Stimulated activated CD8-positive, alpha-beta memory T cell treated with anti-CD3 and anti-CD28 coated beads, Interleukin-4, amount 100 ng/mL, for 1 hour (primary cell): ENCODE measurements at regions not wholly inside any gene's neighbourhood (a gene's known extent, or its start where the extent isn't known, plus 50 kb on each side); places are given as distances from the start of the nearest gene placed in this dataset.

ENCODE experiments used
- DNase-seq, 2 donors: peaks; one replicate each; pipeline ENCODE4 v3.0.0-alpha.2; 2020; ENCODE audit warnings: low read depth in 2 of 2, low spot score in 1 of 2

GRCh38 chr9:109830545-109830944 is 50.5 kb downstream of the PALM2AKAP2 start:
- no peak for DNase-seq

DNA sequence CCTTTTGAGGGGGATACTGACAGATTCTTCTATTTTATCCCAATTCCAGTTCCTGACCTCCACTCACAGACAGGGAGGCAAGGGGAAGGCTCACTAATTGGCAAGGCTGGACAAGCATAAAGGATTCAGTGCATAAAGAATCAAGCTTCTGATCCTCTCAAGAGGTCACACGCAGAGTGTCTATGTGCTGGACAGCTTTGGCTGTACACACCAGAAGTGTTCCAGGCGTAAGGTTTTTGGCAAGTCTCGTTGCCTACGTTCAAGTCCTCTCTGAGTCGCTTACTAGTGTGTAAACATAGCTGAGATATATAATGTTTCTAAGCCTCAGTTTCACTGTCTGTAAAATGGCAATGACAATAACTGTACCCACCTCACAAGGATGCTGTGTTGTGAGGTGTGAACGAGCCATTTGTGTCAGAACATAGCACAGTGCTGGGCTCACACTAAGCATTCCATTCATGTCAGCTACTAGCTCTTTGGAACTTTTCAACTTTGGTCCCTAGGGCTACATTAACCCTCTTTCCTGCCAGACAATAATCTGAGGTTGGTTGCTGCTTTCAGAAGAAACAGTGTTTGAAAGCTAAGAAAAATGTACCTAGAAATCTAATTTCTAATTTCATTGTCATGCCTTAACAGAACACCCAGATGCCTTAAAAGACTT is 52.1 kb downstream of the PALM2AKAP2 start:
- DNase-seq = no peak

- DNase-seq = no peak
These were observed 54.9 kb downstream of the PALM2AKAP2 start for GRCh38 chr9:109834855-109835254.

- DNase-seq = no peak
These were observed 63.6 kb downstream of the PALM2AKAP2 start for GRCh38 chr9:109843641-109844040.

DNA sequence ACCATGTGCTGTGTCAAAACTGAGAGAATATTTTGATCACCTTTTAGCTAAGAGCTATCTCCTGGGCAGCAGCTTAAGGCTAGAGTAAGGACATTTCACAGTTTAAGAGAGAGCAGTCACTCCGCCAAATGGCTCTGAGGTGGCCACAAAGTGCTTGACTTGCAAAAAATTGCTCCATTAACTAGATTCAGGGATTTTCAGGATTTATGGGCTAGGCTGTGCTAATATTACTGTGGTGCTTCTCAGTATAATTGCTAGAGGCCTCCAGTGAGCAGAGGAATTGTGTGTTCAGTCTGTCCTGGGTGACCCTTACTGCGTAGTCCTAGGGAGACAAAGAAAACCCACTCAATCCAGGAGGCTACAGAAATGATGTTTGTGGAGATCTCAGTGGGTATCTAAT is 65.2 kb downstream of the PALM2AKAP2 start:
- no peak for DNase-seq

DNA sequence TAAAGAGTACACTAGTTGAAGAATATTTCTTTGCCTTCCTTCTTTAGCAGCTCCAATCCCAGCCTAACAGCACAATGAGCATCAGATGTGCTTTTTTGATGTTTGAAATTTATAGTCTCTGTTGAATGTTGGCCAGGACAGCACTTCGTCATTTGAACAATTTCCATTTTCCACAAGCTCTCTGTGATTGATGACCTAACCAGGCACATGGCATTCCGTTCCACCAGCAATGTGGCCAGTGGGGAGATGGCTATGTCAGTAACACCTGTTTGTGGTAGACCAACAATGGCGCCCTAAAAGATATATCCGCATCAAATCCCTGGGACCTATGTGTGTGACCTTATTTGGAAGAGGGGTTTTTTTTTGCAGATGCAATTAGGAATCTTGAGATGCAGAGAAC is 66.8 kb downstream of the PALM2AKAP2 start:
- no peak for DNase-seq

DNA sequence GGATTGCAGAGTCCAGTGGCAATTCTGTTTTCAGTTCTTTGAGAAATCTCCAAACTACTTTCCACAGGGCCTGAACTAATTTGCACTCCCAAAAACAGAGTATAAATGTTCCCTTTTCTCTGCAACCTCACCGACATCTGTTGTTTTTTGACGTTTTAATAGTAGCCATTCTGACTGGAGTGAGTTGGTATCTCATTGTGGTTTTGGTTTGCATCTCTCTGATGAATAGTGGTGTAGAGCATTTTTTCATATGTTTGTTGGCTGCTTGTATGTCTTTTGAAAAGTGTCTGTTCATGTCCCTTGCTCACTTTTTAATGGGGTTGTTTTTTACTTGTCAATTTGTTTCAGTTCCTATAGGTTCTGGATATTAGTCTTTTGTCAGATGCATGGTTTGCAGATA is 72.6 kb downstream of the PALM2AKAP2 start:
- no peak for DNase-seq

DNA sequence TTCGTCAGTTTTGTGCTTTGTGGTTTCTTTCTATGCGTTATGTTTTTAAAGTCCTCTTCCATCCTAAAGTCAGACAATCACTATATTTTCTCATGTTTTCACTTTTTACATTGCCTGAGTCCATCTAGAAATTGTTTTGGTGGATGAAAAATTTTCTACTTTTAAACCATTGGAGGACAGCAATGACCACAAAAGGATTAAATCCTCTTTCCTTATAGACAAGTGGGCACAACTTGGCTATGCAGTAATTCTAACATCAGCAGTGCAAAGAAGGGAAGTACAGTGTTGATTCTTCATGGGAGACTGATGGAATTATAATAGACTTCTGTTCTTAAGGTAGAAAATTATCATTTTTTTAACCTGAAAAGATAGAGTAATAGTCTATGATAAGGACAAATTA is 75.5 kb downstream of the PALM2AKAP2 start:
- no peak for DNase-seq

DNA sequence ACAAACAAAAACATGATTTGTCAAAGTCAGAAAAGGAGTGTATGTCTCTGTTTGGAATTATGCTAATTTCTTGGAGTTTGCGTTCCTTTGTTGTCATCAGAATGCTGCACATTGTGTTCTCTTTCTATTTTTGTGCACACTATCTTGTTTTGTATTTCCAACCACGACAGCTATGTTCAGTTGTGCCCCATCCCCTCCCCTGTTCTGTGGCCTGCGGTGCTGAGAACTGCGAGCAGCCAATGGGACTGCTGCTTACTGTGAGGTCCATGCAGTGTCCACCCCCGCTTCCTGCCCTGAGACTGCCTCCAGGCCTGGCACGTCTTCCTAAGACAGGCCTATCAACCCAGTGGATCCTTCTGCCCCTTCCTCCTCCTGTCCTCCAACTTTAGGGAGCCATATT is 76.8 kb downstream of the PALM2AKAP2 start:
- no peak for DNase-seq

GRCh38 chr9:109857336-109857735 is 77.3 kb downstream of the PALM2AKAP2 start:
- DNase-seq = no peak

GRCh38 chr9:109859447-109859846 is 79.4 kb downstream of the PALM2AKAP2 start:
- DNase-seq = no peak

DNA sequence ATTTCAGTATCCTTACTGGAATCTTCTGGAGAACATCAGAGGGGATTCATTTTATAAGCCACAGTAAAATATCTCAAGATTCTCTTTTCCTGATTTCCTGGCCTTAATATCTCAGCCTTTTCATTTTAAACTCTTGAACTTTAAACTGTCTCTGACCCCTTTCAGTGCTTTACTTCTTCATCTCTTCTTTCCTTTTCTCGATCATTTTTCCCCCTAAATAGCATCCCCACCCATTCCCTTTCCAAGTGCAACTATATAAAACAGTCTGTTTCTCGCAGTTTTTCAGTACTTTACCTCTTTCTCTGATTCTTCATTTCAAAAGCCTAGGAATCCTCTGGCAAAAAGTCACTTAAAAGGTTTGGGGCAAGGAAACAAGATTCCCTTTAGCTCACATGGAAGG is 80.5 kb downstream of the PALM2AKAP2 start:
- no peak for DNase-seq

DNA sequence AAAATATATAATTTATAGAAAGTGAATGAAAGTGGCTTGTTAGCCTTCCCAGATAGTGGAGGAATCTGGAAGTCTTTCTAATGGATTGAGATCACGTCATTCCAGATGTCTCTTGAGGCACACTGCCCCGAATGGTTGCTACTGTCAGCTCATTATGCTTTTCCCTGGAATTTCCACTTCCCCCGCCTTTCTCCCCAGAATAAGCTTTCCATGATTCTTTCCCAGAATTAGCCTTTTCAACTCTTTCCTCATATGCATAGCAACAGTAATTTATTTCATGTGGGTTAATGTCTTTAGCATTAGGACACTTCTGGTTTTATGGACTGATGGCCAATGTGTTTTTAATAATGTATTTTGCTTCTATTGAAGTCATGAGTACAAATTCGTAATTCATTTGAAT is 81.5 kb downstream of the PALM2AKAP2 start:
- DNase-seq = no peak

GRCh38 chr9:109861918-109862317 is 81.9 kb downstream of the PALM2AKAP2 start:
- no peak for DNase-seq

- no peak for DNase-seq
These were observed 82.5 kb downstream of the PALM2AKAP2 start for GRCh38 chr9:109862452-109862851.

DNA sequence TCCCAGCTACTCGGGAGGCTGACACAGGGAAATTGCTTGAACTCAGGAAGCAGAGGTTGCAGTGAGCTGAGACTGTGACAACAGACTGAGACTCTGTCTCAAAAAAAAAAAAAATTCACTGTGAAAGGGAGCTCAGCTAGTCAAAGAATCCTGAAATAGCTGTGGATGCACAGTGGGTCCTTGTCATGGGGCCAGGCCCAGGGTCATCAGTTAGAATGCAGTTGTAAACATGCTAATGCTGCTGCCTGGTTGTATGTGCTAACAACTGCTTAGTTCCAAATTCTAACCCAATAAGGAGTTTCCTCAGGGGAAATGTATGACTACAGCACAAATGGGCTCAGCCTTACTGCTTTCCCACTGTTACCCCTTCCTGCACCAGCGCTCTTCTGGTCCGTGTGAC is 84.0 kb downstream of the PALM2AKAP2 start:
- DNase-seq = no peak

GRCh38 chr9:109865521-109865920 is 85.5 kb downstream of the PALM2AKAP2 start:
- DNase-seq = no peak

DNA sequence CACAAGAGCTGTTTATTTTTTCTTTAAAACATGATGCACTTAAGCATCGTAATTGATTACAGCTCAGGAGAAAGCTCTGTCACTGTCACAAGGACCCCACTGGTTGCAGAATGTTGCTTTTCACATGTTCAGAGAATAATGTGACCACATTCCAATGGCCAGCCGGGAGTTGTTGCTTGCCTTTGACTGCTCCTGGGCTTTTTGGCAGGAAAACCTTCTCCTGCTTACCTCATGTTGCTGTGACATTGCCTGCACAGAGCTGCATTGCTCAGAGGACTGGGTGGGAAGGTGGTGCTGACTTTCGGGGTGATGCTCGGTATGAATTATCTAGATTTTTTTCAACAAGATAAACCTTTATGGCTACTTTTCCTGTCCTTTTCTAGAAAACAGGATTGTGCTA is 88.2 kb downstream of the PALM2AKAP2 start:
- no peak for DNase-seq

DNA sequence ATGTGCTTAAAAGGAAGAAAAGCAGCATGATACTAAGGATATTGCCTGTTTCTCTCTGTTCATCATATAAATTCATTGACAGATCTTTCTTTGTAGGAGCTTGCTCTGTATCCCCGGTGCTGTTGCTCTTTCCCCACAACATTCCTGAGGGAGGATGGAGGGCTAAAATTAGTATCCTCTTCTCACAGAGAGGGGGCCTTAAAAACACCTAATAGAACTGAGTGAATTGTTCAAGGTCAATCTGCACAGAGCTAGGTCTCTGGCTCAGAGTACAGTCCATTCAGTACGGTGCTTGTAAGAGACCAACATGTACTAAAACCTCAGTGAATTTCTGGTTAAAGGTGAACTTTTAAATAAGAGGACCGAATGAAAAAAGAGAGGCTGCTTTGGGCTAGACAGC is 88.7 kb downstream of the PALM2AKAP2 start:
- no peak for DNase-seq

DNA sequence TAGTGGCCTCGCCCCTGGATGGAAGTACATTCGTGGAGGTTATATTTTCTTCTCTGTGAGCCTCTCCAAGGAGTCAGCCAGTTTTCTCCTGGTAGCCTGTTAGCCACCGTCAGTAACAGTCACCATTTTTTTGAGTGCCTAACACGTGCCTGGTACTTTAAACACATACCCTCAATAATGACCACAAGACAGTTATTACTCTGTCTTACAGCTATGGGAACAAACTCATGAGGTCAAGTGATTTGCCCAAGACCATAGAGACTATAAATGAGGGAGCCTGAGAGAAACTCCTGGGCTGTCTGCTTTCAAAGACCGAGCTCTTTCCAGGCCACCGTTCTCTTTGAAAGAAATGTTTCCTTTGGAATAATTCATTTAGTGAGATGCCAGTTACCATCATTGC is 90.4 kb downstream of the PALM2AKAP2 start:
- no peak for DNase-seq

GRCh38 chr9:109872901-109873300 is 92.9 kb downstream of the PALM2AKAP2 start:
- DNase-seq = no peak

DNA sequence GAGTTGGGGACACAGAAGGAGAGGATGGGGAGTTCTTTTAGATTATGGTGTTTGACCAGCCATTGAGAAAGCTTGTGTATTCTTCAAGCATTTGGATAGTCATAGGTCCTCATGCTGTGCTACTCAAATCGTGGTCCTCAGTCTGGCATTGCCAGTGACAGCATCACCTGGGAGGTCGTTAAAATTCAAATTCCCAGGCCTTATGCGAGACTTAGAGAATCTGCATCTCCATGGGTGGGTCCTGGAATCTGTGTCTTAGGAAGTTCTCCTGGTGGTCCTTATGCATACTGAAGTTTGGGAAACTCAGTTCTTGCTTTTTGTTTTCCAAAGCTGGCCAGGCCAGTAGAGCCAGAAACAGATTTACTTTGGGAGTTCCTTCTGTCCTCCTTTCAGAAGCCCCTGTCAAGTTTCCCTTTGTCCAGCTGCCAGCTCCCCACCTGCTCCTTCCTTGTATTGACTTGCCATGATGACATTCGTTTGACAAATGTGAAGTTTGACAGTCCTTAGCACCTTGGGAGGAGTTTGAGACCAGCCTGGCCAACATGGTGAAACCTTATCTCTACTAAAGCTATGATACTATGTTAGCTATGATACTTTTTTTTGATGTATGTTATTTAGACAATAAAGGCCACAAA is 95.6 kb downstream of the PALM2AKAP2 start:
- DNase-seq = no peak
